H9 (cell line): ENCODE measurements at regions not wholly inside any gene's neighbourhood (a gene's known extent, or its start where the extent isn't known, plus 50 kb on each side); places are given as distances from the start of the nearest gene placed in this dataset.

Source experiments
- DNase-seq: peaks from one replicate; pipeline ENCODE4 v3.0.0-alpha.2; 2017
- H2AFZ ChIP-seq: one replicate; pipeline ENCODE4 v1.6.1; 2013; ENCODE audit warnings: mild to moderate bottlenecking, low read length, control low read depth, moderate library complexity
- H2AK5ac ChIP-seq: 2 replicates; pipeline ENCODE4 v1.6.1; 2013; ENCODE audit warnings: low read length, control low read depth, mixed read lengths; ENCODE audit not compliant: insufficient read length
- H2BK120ac ChIP-seq: one replicate; pipeline ENCODE4 v1.6.1; 2013; ENCODE audit warnings: low read depth, mild to moderate bottlenecking, low read length, control low read depth, inconsistent platforms; ENCODE audit not compliant: poor library complexity, severe bottlenecking
- H2BK12ac ChIP-seq: 2 replicates; pipeline ENCODE4 v1.6.1; 2013; ENCODE audit warnings: low read length, control low read depth, mixed read lengths, low read depth; ENCODE audit not compliant: insufficient read length
- H2BK15ac ChIP-seq: 2 replicates; pipeline ENCODE4 v1.6.1; 2013; ENCODE audit warnings: low read depth, low read length, control low read depth
- H2BK20ac ChIP-seq: one replicate; pipeline ENCODE4 v1.6.1; 2013; ENCODE audit warnings: low read depth, mild to moderate bottlenecking, low read length, control low read depth, inconsistent platforms; ENCODE audit not compliant: poor library complexity, severe bottlenecking
- H2BK5ac ChIP-seq: 2 replicates; pipeline ENCODE4 v1.6.1; 2013; ENCODE audit warnings: low read length, control low read depth, mixed read lengths; ENCODE audit not compliant: insufficient read length
- H3K14ac ChIP-seq: 2 replicates; pipeline ENCODE4 v1.6.1; 2013; ENCODE audit warnings: low read length, control low read depth; ENCODE audit not compliant: insufficient read depth
- H3K18ac ChIP-seq: 2 replicates; pipeline ENCODE4 v1.6.1; 2013; ENCODE audit warnings: low read depth, mild to moderate bottlenecking, mixed read lengths, low read length, control low read depth; ENCODE audit not compliant: insufficient read length
- H3K23ac ChIP-seq: 2 replicates; pipeline ENCODE4 v1.6.1; 2013; ENCODE audit warnings: low read length, control low read depth, mixed read lengths, low read depth; ENCODE audit not compliant: insufficient read length
- H3K23me2 ChIP-seq: 2 replicates; pipeline ENCODE4 v1.6.1; 2013; ENCODE audit warnings: low read depth, mild to moderate bottlenecking, mixed read lengths, low read length, control low read depth; ENCODE audit not compliant: insufficient read length, poor library complexity, severe bottlenecking
- H3K27ac ChIP-seq: 2 replicates; pipeline ENCODE4 v1.5.1; 2013; ENCODE audit warnings: low read length, control low read depth, mixed read lengths, low read depth; ENCODE audit not compliant: insufficient read length
- H3K27me3 ChIP-seq: 2 replicates; pipeline ENCODE4 v1.6.1; 2013; ENCODE audit warnings: low read length, control low read depth, inconsistent platforms; ENCODE audit not compliant: insufficient read depth
- H3K4ac ChIP-seq: 2 replicates; pipeline ENCODE4 v1.6.1; 2013; ENCODE audit warnings: low read depth, mild to moderate bottlenecking, control low read depth, inconsistent platforms, low read length, moderate library complexity
- H3K4me1 ChIP-seq: 2 replicates; pipeline ENCODE4 v1.6.1; 2013; ENCODE audit warnings: low read length, control low read depth, inconsistent platforms; ENCODE audit not compliant: insufficient read depth
- H3K4me2 ChIP-seq: 2 replicates; pipeline ENCODE4 v1.6.1; 2013; ENCODE audit warnings: low read length, control low read depth, mixed read lengths; ENCODE audit not compliant: insufficient read length, insufficient read depth
- H3K56ac ChIP-seq: 2 replicates; pipeline ENCODE4 v1.6.1; 2013; ENCODE audit warnings: low read depth, mild to moderate bottlenecking, mixed read lengths, low read length, control low read depth; ENCODE audit not compliant: insufficient read length
- H3K79me1 ChIP-seq: 2 replicates; pipeline ENCODE4 v1.6.1; 2013; ENCODE audit warnings: low read depth, mild to moderate bottlenecking, moderate library complexity, low read length, control low read depth, inconsistent platforms; ENCODE audit not compliant: insufficient read depth, poor library complexity, severe bottlenecking
- H3K79me2 ChIP-seq: 2 replicates; pipeline ENCODE4 v1.6.1; 2013; ENCODE audit warnings: low read length, control low read depth, inconsistent platforms; ENCODE audit not compliant: insufficient read depth
- H3K9ac ChIP-seq: 2 replicates; pipeline ENCODE4 v1.6.1; 2013; ENCODE audit warnings: low read length, control low read depth, mixed read lengths; ENCODE audit not compliant: insufficient read length; ENCODE audit errors: extremely low read depth
- H3K9me3 ChIP-seq: one replicate; pipeline ENCODE4 v1.6.1; 2013; ENCODE audit warnings: low read depth, low read length, inconsistent platforms; ENCODE audit not compliant: control insufficient read depth
- H3T11ph ChIP-seq: one replicate; pipeline ENCODE4 v1.6.1; 2013; ENCODE audit warnings: mild to moderate bottlenecking, low read length, control low read depth, inconsistent platforms
- H4K20me1 ChIP-seq: one replicate; pipeline ENCODE4 v1.6.1; 2013; ENCODE audit not compliant: control insufficient read depth, insufficient read length, insufficient read depth
- H4K5ac ChIP-seq: 2 replicates; pipeline ENCODE4 v1.6.1; 2013; ENCODE audit warnings: low read depth, mild to moderate bottlenecking, mixed read lengths, low read length, control low read depth; ENCODE audit not compliant: insufficient read length
- H4K8ac ChIP-seq: replicated peaks from 2 replicates; pipeline ENCODE4 v1.6.1; 2013; ENCODE audit warnings: low read length, control low read depth, mixed read lengths, low read depth; ENCODE audit not compliant: insufficient read length
- H4K91ac ChIP-seq: 2 replicates; pipeline ENCODE4 v1.6.1; 2013; ENCODE audit warnings: low read depth, mild to moderate bottlenecking, moderate library complexity, mixed read lengths, low read length, control low read depth; ENCODE audit not compliant: insufficient read length
- H3K27ac Mint-ChIP-seq, 3 experiments: 2 replicates in 2 of 3; 3 replicates in 1 of 3; pipeline ENCODE4 v1.8.0; 2020 to 2021; ENCODE audit warnings: mixed read lengths in 3 of 3, mild to moderate bottlenecking in 1 of 3, moderate library complexity in 1 of 3
- H3K27me3 Mint-ChIP-seq: 2 replicates; pipeline ENCODE4 v1.8.0; 2021; ENCODE audit warnings: low read depth, mild to moderate bottlenecking, moderate library complexity, mixed read lengths
- H3K36me3 Mint-ChIP-seq, 3 experiments: 2 replicates in 2 of 3; 3 replicates in 1 of 3; pipeline ENCODE4 v1.8.0; 2020 to 2021; ENCODE audit warnings: low read depth in 3 of 3, mixed read lengths in 3 of 3; ENCODE audit not compliant: insufficient read depth in 1 of 3
- H3K4me1 Mint-ChIP-seq, 2 experiments: 2 replicates each; pipeline ENCODE4 v1.8.0; 2020; ENCODE audit warnings: mixed read lengths in 2 of 2
- H3K4me3 Mint-ChIP-seq, 2 experiments: 2 replicates in 1 of 2; 3 replicates in 1 of 2; pipeline ENCODE4 v1.8.0; 2020 to 2021; ENCODE audit warnings: mild to moderate bottlenecking in 2 of 2, mixed read lengths in 2 of 2, moderate library complexity in 1 of 2
- H3K9me3 Mint-ChIP-seq, 2 experiments: 2 replicates in 1 of 2; 3 replicates in 1 of 2; pipeline ENCODE4 v1.8.0; 2020; ENCODE audit warnings: mild to moderate bottlenecking in 2 of 2, mixed read lengths in 2 of 2, moderate library complexity in 1 of 2
- CTCF ChIP-seq: fragments of 200-600 bp; sonication (generic); conservative IDR thresholded peaks from 3 replicates; pipeline ENCODE4 v1.8.0; 2021; ENCODE audit warnings: antibody characterized with exemption, mild to moderate bottlenecking
- WGBS: extraction: QIAGEN DNeasy Blood & Tissue Kit; methylation state at CpG from one replicate; pipeline ENCODE4 v1.1.7; 2013; ENCODE audit warnings: missing lambda C conversion rate, low lambda C conversion rate, mixed read lengths; ENCODE audit not compliant: insufficient read length; ENCODE audit errors: extremely low coverage; 5-methylcytosine and 5-hydroxymethylcytosine counted together

- Mint-ChIP-seq H3K27me3 (peaks cover 17% of the 10 kb centered on the region), H3K27ac (no peak overlapping the region), H3K4me1 (peaks cover 7 to 8% of the 10 kb centered on the region in 2 experiments; a peak in 3 of 4 replicates), H3K4me3 (no peak overlapping the region), H3K36me3 (peaks cover 0 to 10% (median 5%) of the 10 kb centered on the region in 3 experiments; a peak in 3 of 7 replicates), H3K9me3 (peaks cover 2 to 8% of the 10 kb centered on the region in 2 experiments; a peak in 3 of 5 replicates)
- Histone ChIP-seq H4K8ac (no peak overlapping the region), H2BK120ac (no peak overlapping the region), H4K91ac (no peak overlapping the region), H2BK20ac (no peak overlapping the region), H3K4ac (no peak overlapping the region), H3K14ac (no peak overlapping the region), H3K27ac (no peak overlapping the region), H2AK5ac (no peak overlapping the region), H3T11ph (no peak overlapping the region), H3K23me2 (no peaks in the 10 kb centered on the region), H4K5ac (no peak overlapping the region), H2BK15ac (no peak overlapping the region), H2BK5ac (no peak overlapping the region), H2AFZ (no peak overlapping the region), H3K23ac (no peak overlapping the region), H3K9me3 (no peaks in the 10 kb centered on the region), H4K20me1 (no peaks in the 10 kb centered on the region), H3K27me3 (no peaks in the 10 kb centered on the region), H3K4me1 (no peaks in the 10 kb centered on the region; the same call in 1 of the 2 replicates), H3K79me2 (no peaks in the 10 kb centered on the region), H3K79me1 (no peaks in the 10 kb centered on the region), H3K4me2 (no peak overlapping the region), H2BK12ac (no peak overlapping the region), H3K9ac (no peak overlapping the region), H3K18ac (no peak overlapping the region), H3K56ac (no peak overlapping the region)
- TF ChIP-seq CTCF = no peak
- WGBS = no CpG with 5 or more reads among the region's 4 CpGs
- no peak for DNase-seq
Observed at GRCh38 chr7:68009716-68010115, 1013.1 kb downstream of the TYW1 start.
